CD14-positive monocyte (primary cell): ENCODE measurements at regions not wholly inside any gene's neighbourhood (a gene's known extent, or its start where the extent isn't known, plus 50 kb on each side); places are given as distances from the start of the nearest gene placed in this dataset.

Experiments
- DNase-seq, 3 donors: peaks; one replicate each; pipeline ENCODE4 v3.0.0-alpha.2; 2011 to 2022
- H2AFZ ChIP-seq: 2 replicates; pipeline ENCODE4 v1.6.0; 2012; ENCODE audit warnings: mild to moderate bottlenecking, low read depth, low read length, inconsistent platforms; ENCODE audit not compliant: insufficient read depth, poor library complexity, severe bottlenecking
- H3K27ac ChIP-seq, 2 donors: 1 replicate in 1 of 2; 2 replicates in 1 of 2; pipeline ENCODE4 v1.5.1; 2012 to 2013; ENCODE audit warnings: low read length in 2 of 2, control low read depth in 1 of 2, inconsistent platforms in 1 of 2, low read depth in 1 of 2, mild to moderate bottlenecking in 1 of 2
- H3K27me3 ChIP-seq, 2 donors: one replicate each; pipeline versions ENCODE4 v1.6.0 to v1.6.1; 2011 to 2013; ENCODE audit warnings: low read length in 2 of 2; ENCODE audit not compliant: control insufficient read depth in 2 of 2, insufficient read depth in 2 of 2
- H3K36me3 ChIP-seq, 2 donors: replicated peaks in 1 of 2; 1 replicate in 1 of 2; 2 replicates in 1 of 2; pipeline versions ENCODE4 v1.5.1 to v1.6.1; 2012 to 2013; ENCODE audit warnings: low read length in 2 of 2, control low read depth in 1 of 2, inconsistent platforms in 1 of 2, mild to moderate bottlenecking in 1 of 2; ENCODE audit not compliant: insufficient read depth in 2 of 2, control insufficient read depth in 1 of 2
- H3K4me1 ChIP-seq, 2 donors: 1 replicate in 1 of 2; 2 replicates in 1 of 2; pipeline versions ENCODE4 v1.5.1 to v1.6.1; 2012 to 2013; ENCODE audit warnings: low read length in 2 of 2, control low read depth in 1 of 2, inconsistent platforms in 1 of 2, mild to moderate bottlenecking in 1 of 2, moderate library complexity in 1 of 2; ENCODE audit not compliant: insufficient read depth in 2 of 2, control insufficient read depth in 1 of 2
- H3K4me2 ChIP-seq: replicated peaks from 2 replicates; pipeline ENCODE3; 2012; ENCODE audit warnings: low read length, moderate library complexity, mild to moderate bottlenecking; ENCODE audit not compliant: poor library complexity, severe bottlenecking; ENCODE audit errors: extremely low read depth
- H3K4me3 ChIP-seq, 3 experiments: fragments of 200-600 bp in 1 of 3; sonication (generic) in 1 of 3; replicated peaks in 1 of 3; 1 replicate in 2 of 3; 2 replicates in 1 of 3; pipeline ENCODE4 v1.5.1; 2011 to 2013; ENCODE audit warnings: low read length in 3 of 3, mild to moderate bottlenecking in 3 of 3, control low read depth in 2 of 3, low read depth in 2 of 3, inconsistent platforms in 1 of 3, moderate library complexity in 1 of 3
- H3K79me2 ChIP-seq: 2 replicates; pipeline ENCODE4 v1.6.0; 2012; ENCODE audit warnings: mild to moderate bottlenecking, control low read depth, inconsistent platforms, low read length, moderate library complexity; ENCODE audit not compliant: insufficient read depth
- H3K9ac ChIP-seq: 2 replicates; pipeline ENCODE4 v1.6.0; 2017; ENCODE audit warnings: low read length, mild to moderate bottlenecking; ENCODE audit not compliant: insufficient read depth, poor library complexity, severe bottlenecking
- H3K9me3 ChIP-seq, 2 donors: replicated peaks in 1 of 2; 1 replicate in 1 of 2; 2 replicates in 1 of 2; pipeline versions ENCODE4 v1.5.1 to v1.6.1; 2012 to 2013; ENCODE audit warnings: low read length in 2 of 2, control low read depth in 1 of 2; ENCODE audit not compliant: control insufficient read depth in 1 of 2, insufficient read depth in 1 of 2
- H4K20me1 ChIP-seq: 2 replicates; pipeline ENCODE4 v1.6.0; 2012; ENCODE audit warnings: mild to moderate bottlenecking, low read length, control low read depth, moderate library complexity; ENCODE audit not compliant: insufficient read depth
- H3K27ac Mint-ChIP-seq, 7 donors: one replicate each; pipeline ENCODE4 v1.8.0; 2020; ENCODE audit warnings: mild to moderate bottlenecking in 7 of 7, mixed read lengths in 7 of 7, moderate library complexity in 6 of 7, inconsistent platforms in 2 of 7
- H3K27me3 Mint-ChIP-seq, 3 donors: one replicate each; pipeline ENCODE4 v1.8.0; 2021 to 2022; ENCODE audit warnings: low read depth in 3 of 3, mild to moderate bottlenecking in 3 of 3, mixed read lengths in 3 of 3, moderate library complexity in 3 of 3, inconsistent platforms in 1 of 3
- H3K36me3 Mint-ChIP-seq, 2 donors: one replicate each; pipeline ENCODE4 v1.8.0; 2020; ENCODE audit warnings: mixed read lengths in 2 of 2, inconsistent platforms in 1 of 2, mild to moderate bottlenecking in 1 of 2
- H3K4me1 Mint-ChIP-seq: one replicate; pipeline ENCODE4 v1.8.0; 2020; ENCODE audit warnings: mild to moderate bottlenecking, mixed read lengths
- H3K4me3 Mint-ChIP-seq, 2 donors: one replicate each; pipeline ENCODE4 v1.8.0; 2020; ENCODE audit warnings: mild to moderate bottlenecking in 2 of 2, mixed read lengths in 2 of 2, moderate library complexity in 1 of 2
- H3K9me3 Mint-ChIP-seq, 7 donors: one replicate each; pipeline ENCODE4 v1.8.0; 2020 to 2022; ENCODE audit warnings: mixed read lengths in 7 of 7, mild to moderate bottlenecking in 6 of 7, moderate library complexity in 6 of 7, inconsistent platforms in 2 of 7
- CTCF ChIP-seq: fragments of 200-600 bp; IDR thresholded peaks from one replicate; pipeline ENCODE4 v1.8.0; 2022; ENCODE audit warnings: antibody characterized with exemption, mild to moderate bottlenecking
- WGBS: methylation state at CpG from one replicate; pipeline ENCODE4 v1.1.5; 2013; ENCODE audit warnings: missing lambda C conversion rate; ENCODE audit not compliant: insufficient coverage; 5-methylcytosine and 5-hydroxymethylcytosine counted together
- intact Hi-C, 2 donors: fragments of 100-400 bp; cut with micrococcal nuclease; formaldehyde crosslinking; loops; one replicate each; pipeline versions ENCODE4 v1.15.0 to v1.15.1; 2023

- Mint-ChIP-seq H3K4me3 (no peak overlapping the region), H3K27me3 (no peaks in the 10 kb centered on the region), H3K4me1 (no peaks in the 10 kb centered on the region), H3K27ac (no peak overlapping the region), H3K9me3 (peaks cover 0 to 4% (median 0%) of the 10 kb centered on the region in 7 donors), H3K36me3 (no peaks in the 10 kb centered on the region)
- TF ChIP-seq CTCF: no peak
- no peaks in the 10 kb centered on the region for H3K27me3 ChIP-seq
- H3K9me3 ChIP-seq: no peaks in the 10 kb centered on the region
- H3K4me3 ChIP-seq: no peak overlapping the region
- H2AFZ ChIP-seq: no peak overlapping the region
- no peak for DNase-seq
- intact Hi-C loops: no loop called here
- no peaks in the 10 kb centered on the region for H3K36me3 ChIP-seq
- no peaks in the 10 kb centered on the region for H4K20me1 ChIP-seq
- no peak overlapping the region for H3K27ac ChIP-seq
- no peaks in the 10 kb centered on the region for H3K4me1 ChIP-seq
- no peaks in the 10 kb centered on the region for H3K79me2 ChIP-seq
- H3K9ac ChIP-seq: no peak overlapping the region
- no peak overlapping the region for H3K4me2 ChIP-seq
These were observed 727.9 kb upstream of the PRR20A start for GRCh38 chr13:56412856-56413255.

GRCh38 chr13:56424246-56424645, 716.5 kb upstream of the PRR20A start:
- no peak for DNase-seq
- no peaks in the 10 kb centered on the region for H3K27me3 Mint-ChIP-seq
- no peaks in the 10 kb centered on the region for H3K36me3 ChIP-seq
- no peaks in the 10 kb centered on the region for H3K27me3 ChIP-seq
- H3K4me1 Mint-ChIP-seq: no peaks in the 10 kb centered on the region
- H3K9me3 Mint-ChIP-seq: peaks cover 0 to 2% (median 0%) of the 10 kb centered on the region in 7 donors
- H3K9ac ChIP-seq: no peak overlapping the region
- no peaks in the 10 kb centered on the region for H3K36me3 Mint-ChIP-seq
- no peak overlapping the region for H2AFZ ChIP-seq
- H3K79me2 ChIP-seq: no peaks in the 10 kb centered on the region
- H3K4me3 Mint-ChIP-seq: no peak overlapping the region
- no peak overlapping the region for H3K27ac Mint-ChIP-seq
- peaks cover 0 to 5% of the 10 kb centered on the region in 2 donors for H3K9me3 ChIP-seq
- H3K27ac ChIP-seq: no peak overlapping the region
- no peaks in the 10 kb centered on the region for H4K20me1 ChIP-seq
- intact Hi-C loops: no loop called here
- no peaks in the 10 kb centered on the region for H3K4me1 ChIP-seq
- 83% methylated on average over 3 of the region's 3 CpGs for whole genome bisulfite sequencing
- no peak overlapping the region for H3K4me3 ChIP-seq
- TF ChIP-seq CTCF: no peak
- H3K4me2 ChIP-seq: no peak overlapping the region
